ENCODE measurements at regions not wholly inside any gene's neighbourhood (a gene's known extent, or its start where the extent isn't known, plus 50 kb on each side); places are given as distances from the start of the nearest gene placed in this dataset.

GRCh38 chr5:107023732-107024131 is 647.0 kb downstream of the EFNA5 start:
- Histone ChIP-seq H3K36me3 (ENCODE audit: insufficient read depth, low read length) (no peaks in the 10 kb centered on the region), H3K9me3 (ENCODE audit: low read length) (no peaks in the 10 kb centered on the region), H3K27ac (ENCODE audit: low read depth, low read length) (no peak overlapping the region), H3K27me3 (ENCODE audit: insufficient read depth, low read length, poor library complexity, severe bottlenecking) (no peaks in the 10 kb centered on the region), H3K4me3 (ENCODE audit: low read length) (no peak overlapping the region), H3K4me1 (ENCODE audit: insufficient read depth, low read length) (no peaks in the 10 kb centered on the region)
- no peaks in the 10 kb centered on the region for H3K4me1 Mint-ChIP-seq
- H3K27me3 Mint-ChIP-seq = peaks cover 0 to 4% of the 10 kb centered on the region in 2 donors
- POLR2A ChIA-PET = no interaction called here
- DNase-seq = no peak
- no peak overlapping the region for H3K4me3 Mint-ChIP-seq
- H3K27ac Mint-ChIP-seq = no peak overlapping the region
- no peaks in the 10 kb centered on the region for H3K36me3 Mint-ChIP-seq
- H3K9me3 Mint-ChIP-seq = peaks cover 0 to 3% (median 0%) of the 10 kb centered on the region in 5 donors
- CTCF ChIA-PET = interaction anchor here (0.6 kb wide), 1 partner anchor 56 kb away, joined by 3 read pairs; no protein-coding TSS in a partner anchor

GRCh38 chr5:107021575-107021974 is 649.2 kb downstream of the EFNA5 start:
- no peak overlapping the region for H3K27ac Mint-ChIP-seq
- H3K36me3 ChIP-seq (ENCODE audit: insufficient read depth, low read length) = no peaks in the 10 kb centered on the region
- H3K27me3 ChIP-seq (ENCODE audit: insufficient read depth, low read length, poor library complexity, severe bottlenecking) = no peaks in the 10 kb centered on the region
- POLR2A ChIA-PET = no interaction called here
- H3K27me3 Mint-ChIP-seq = no peaks in the 10 kb centered on the region
- peaks cover 0 to 1% (median 0%) of the 10 kb centered on the region in 3 donors for H3K36me3 Mint-ChIP-seq
- CTCF ChIA-PET = no interaction called here
- no peak for DNase-seq
- H3K4me1 Mint-ChIP-seq = no peaks in the 10 kb centered on the region
- no peaks in the 10 kb centered on the region for H3K9me3 ChIP-seq (ENCODE audit: low read length)
- H3K27ac ChIP-seq (ENCODE audit: low read depth, low read length) = no peak overlapping the region
- no peaks in the 10 kb centered on the region for H3K9me3 Mint-ChIP-seq
- H3K4me1 ChIP-seq (ENCODE audit: insufficient read depth, low read length) = no peaks in the 10 kb centered on the region
- H3K4me3 ChIP-seq (ENCODE audit: low read length) = no peak overlapping the region
- H3K4me3 Mint-ChIP-seq = no peak overlapping the region

DNA sequence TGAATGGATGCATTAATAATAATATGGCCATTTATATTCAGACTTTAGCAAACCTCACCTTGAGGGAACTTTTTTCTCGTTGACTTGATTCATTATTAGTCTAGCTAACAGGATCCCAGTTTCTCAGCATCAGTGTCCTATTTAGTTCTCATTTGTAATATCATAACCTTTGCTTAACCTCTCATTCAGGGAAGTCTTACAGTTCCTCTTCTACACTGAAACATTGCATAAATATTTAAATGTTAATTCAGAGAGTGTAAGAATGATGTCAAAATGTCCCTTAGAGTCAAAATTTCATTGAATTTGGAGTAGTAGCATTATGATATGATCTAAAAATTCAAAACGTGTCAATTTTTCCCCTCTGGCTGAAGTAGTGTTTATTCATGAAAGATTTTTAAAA is 650.1 kb downstream of the EFNA5 start:
- Histone ChIP-seq H3K36me3 (ENCODE audit: insufficient read depth, low read length) (no peaks in the 10 kb centered on the region), H3K4me3 (ENCODE audit: low read length) (no peak overlapping the region), H3K27ac (ENCODE audit: low read depth, low read length) (no peak overlapping the region), H3K4me1 (ENCODE audit: insufficient read depth, low read length) (no peaks in the 10 kb centered on the region), H3K27me3 (ENCODE audit: insufficient read depth, low read length, poor library complexity, severe bottlenecking) (no peaks in the 10 kb centered on the region), H3K9me3 (ENCODE audit: low read length) (no peaks in the 10 kb centered on the region)
- ChIA-PET CTCF (no interaction called here), POLR2A (no interaction called here)
- no peaks in the 10 kb centered on the region for H3K9me3 Mint-ChIP-seq
- DNase-seq = no peak
- H3K27ac Mint-ChIP-seq = no peak overlapping the region
- no peaks in the 10 kb centered on the region for H3K27me3 Mint-ChIP-seq
- no peaks in the 10 kb centered on the region for H3K4me1 Mint-ChIP-seq
- H3K4me3 Mint-ChIP-seq = no peak overlapping the region
- H3K36me3 Mint-ChIP-seq = peaks cover 0 to 1% (median 0%) of the 10 kb centered on the region in 3 donors

GRCh38 chr5:107017616-107018015 is 653.1 kb downstream of the EFNA5 start:
- Histone ChIP-seq H3K36me3 (ENCODE audit: insufficient read depth, low read length) (no peaks in the 10 kb centered on the region), H3K4me3 (ENCODE audit: low read length) (no peak overlapping the region), H3K27ac (ENCODE audit: low read depth, low read length) (no peak overlapping the region), H3K4me1 (ENCODE audit: insufficient read depth, low read length) (no peaks in the 10 kb centered on the region), H3K9me3 (ENCODE audit: low read length) (no peaks in the 10 kb centered on the region), H3K27me3 (ENCODE audit: insufficient read depth, low read length, poor library complexity, severe bottlenecking) (no peaks in the 10 kb centered on the region)
- Mint-ChIP-seq H3K36me3 (peaks cover 0 to 1% (median 0%) of the 10 kb centered on the region in 3 donors), H3K27ac (no peak overlapping the region), H3K4me1 (no peaks in the 10 kb centered on the region), H3K27me3 (no peaks in the 10 kb centered on the region), H3K4me3 (no peak overlapping the region), H3K9me3 (peaks cover 0 to 2% (median 0%) of the 10 kb centered on the region in 5 donors)
- no peak for DNase-seq
- ChIA-PET POLR2A (no interaction called here), CTCF (no interaction called here)

DNA sequence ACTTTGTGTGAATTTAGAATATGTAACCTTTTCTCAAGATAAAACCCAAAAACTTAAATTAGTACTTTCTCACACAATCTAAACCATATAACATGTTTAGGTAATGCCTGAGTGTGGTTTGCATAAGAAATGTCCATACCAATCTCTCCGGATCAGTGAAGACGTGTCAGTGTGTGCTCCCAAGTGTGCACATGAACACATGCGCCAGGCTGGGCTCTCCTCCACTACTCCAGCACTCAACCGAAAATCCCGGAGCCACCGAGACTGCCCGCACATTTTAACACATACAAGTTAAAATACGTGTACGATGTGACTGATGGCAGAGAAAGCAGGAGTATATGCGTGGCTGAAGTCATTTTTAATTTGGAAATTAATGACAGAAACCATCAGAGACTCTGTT is 658.4 kb downstream of the EFNA5 start:
- H3K27ac Mint-ChIP-seq = no peak overlapping the region
- H3K9me3 Mint-ChIP-seq = peaks cover 0 to 6% (median 2%) of the 10 kb centered on the region in 5 donors
- Histone ChIP-seq H3K36me3 (ENCODE audit: insufficient read depth, low read length) (no peaks in the 10 kb centered on the region), H3K27ac (ENCODE audit: low read depth, low read length) (no peak overlapping the region), H3K4me3 (ENCODE audit: low read length) (no peak overlapping the region), H3K27me3 (ENCODE audit: insufficient read depth, low read length, poor library complexity, severe bottlenecking) (no peaks in the 10 kb centered on the region), H3K4me1 (ENCODE audit: insufficient read depth, low read length) (no peaks in the 10 kb centered on the region), H3K9me3 (ENCODE audit: low read length) (no peaks in the 10 kb centered on the region)
- no peak overlapping the region for H3K4me3 Mint-ChIP-seq
- no peak for DNase-seq
- no peaks in the 10 kb centered on the region for H3K4me1 Mint-ChIP-seq
- CTCF ChIA-PET = no interaction called here
- no peaks in the 10 kb centered on the region for H3K36me3 Mint-ChIP-seq
- no peaks in the 10 kb centered on the region for H3K27me3 Mint-ChIP-seq
- POLR2A ChIA-PET = no interaction called here

GRCh38 chr5:107011605-107012004 is 659.1 kb downstream of the EFNA5 start:
- Mint-ChIP-seq H3K36me3 (no peaks in the 10 kb centered on the region), H3K4me1 (no peaks in the 10 kb centered on the region), H3K4me3 (no peak overlapping the region), H3K27me3 (no peaks in the 10 kb centered on the region), H3K27ac (no peak overlapping the region), H3K9me3 (peaks cover 0 to 6% (median 2%) of the 10 kb centered on the region in 5 donors)
- H3K36me3 ChIP-seq (ENCODE audit: insufficient read depth, low read length) = no peaks in the 10 kb centered on the region
- H3K27ac ChIP-seq (ENCODE audit: low read depth, low read length) = no peak overlapping the region
- no peak for DNase-seq
- H3K4me1 ChIP-seq (ENCODE audit: insufficient read depth, low read length) = no peaks in the 10 kb centered on the region
- no peaks in the 10 kb centered on the region for H3K27me3 ChIP-seq (ENCODE audit: insufficient read depth, low read length, poor library complexity, severe bottlenecking)
- H3K9me3 ChIP-seq (ENCODE audit: low read length) = no peaks in the 10 kb centered on the region
- CTCF ChIA-PET = no interaction called here
- H3K4me3 ChIP-seq (ENCODE audit: low read length) = no peak overlapping the region
- POLR2A ChIA-PET = no interaction called here

GRCh38 chr5:107010060-107010459 is 660.7 kb downstream of the EFNA5 start:
- Mint-ChIP-seq H3K9me3 (peaks cover 0 to 6% (median 0%) of the 10 kb centered on the region in 5 donors), H3K27ac (no peak overlapping the region), H3K27me3 (no peaks in the 10 kb centered on the region), H3K36me3 (no peaks in the 10 kb centered on the region), H3K4me1 (no peaks in the 10 kb centered on the region), H3K4me3 (no peak overlapping the region)
- H3K9me3 ChIP-seq (ENCODE audit: low read length) = no peaks in the 10 kb centered on the region
- DNase-seq = no peak
- H3K27ac ChIP-seq (ENCODE audit: low read depth, low read length) = no peak overlapping the region
- no peaks in the 10 kb centered on the region for H3K36me3 ChIP-seq (ENCODE audit: insufficient read depth, low read length)
- ChIA-PET CTCF (no interaction called here), POLR2A (no interaction called here)
- no peaks in the 10 kb centered on the region for H3K4me1 ChIP-seq (ENCODE audit: insufficient read depth, low read length)
- no peak overlapping the region for H3K4me3 ChIP-seq (ENCODE audit: low read length)
- no peaks in the 10 kb centered on the region for H3K27me3 ChIP-seq (ENCODE audit: insufficient read depth, low read length, poor library complexity, severe bottlenecking)

DNA sequence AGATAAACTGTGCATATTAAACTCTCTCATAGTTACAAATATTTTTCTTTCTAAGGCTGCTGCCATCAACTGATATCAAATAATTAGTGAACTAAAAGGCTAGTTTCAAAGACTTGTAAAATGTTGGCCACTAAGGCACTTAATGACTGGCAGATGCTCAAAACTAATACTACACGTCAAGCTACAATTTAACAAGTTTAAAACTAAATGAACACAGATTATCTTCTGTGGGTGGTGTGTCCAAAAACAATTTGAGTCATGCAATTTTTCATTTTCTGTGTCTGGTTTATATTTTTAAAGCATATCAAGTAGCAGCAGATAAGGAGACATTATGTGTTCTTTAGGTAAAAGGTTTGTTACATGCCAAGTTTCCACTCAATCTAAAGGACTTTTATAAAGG is 665.1 kb downstream of the EFNA5 start:
- Histone ChIP-seq H3K4me3 (ENCODE audit: low read length) (no peak overlapping the region), H3K27me3 (ENCODE audit: insufficient read depth, low read length, poor library complexity, severe bottlenecking) (no peaks in the 10 kb centered on the region), H3K4me1 (ENCODE audit: insufficient read depth, low read length) (no peaks in the 10 kb centered on the region), H3K27ac (ENCODE audit: low read depth, low read length) (no peak overlapping the region), H3K36me3 (ENCODE audit: insufficient read depth, low read length) (no peaks in the 10 kb centered on the region), H3K9me3 (ENCODE audit: low read length) (no peaks in the 10 kb centered on the region)
- no peak for DNase-seq
- CTCF ChIA-PET = no interaction called here
- H3K4me3 Mint-ChIP-seq = no peak overlapping the region
- POLR2A ChIA-PET = no interaction called here
- no peak overlapping the region for H3K27ac Mint-ChIP-seq
- H3K9me3 Mint-ChIP-seq = peaks cover 0 to 8% (median 0%) of the 10 kb centered on the region in 5 donors
- H3K4me1 Mint-ChIP-seq = no peaks in the 10 kb centered on the region
- H3K36me3 Mint-ChIP-seq = no peaks in the 10 kb centered on the region
- H3K27me3 Mint-ChIP-seq = peaks cover 0 to 3% of the 10 kb centered on the region in 2 donors

GRCh38 chr5:107005161-107005560 is 665.6 kb downstream of the EFNA5 start:
- H3K27me3 Mint-ChIP-seq = peaks cover 0 to 3% of the 10 kb centered on the region in 2 donors
- H3K36me3 ChIP-seq (ENCODE audit: insufficient read depth, low read length) = no peaks in the 10 kb centered on the region
- no peak overlapping the region for H3K27ac ChIP-seq (ENCODE audit: low read depth, low read length)
- no peaks in the 10 kb centered on the region for H3K4me1 ChIP-seq (ENCODE audit: insufficient read depth, low read length)
- peaks cover 0 to 5% (median 0%) of the 10 kb centered on the region in 5 donors for H3K9me3 Mint-ChIP-seq
- no peak for DNase-seq
- H3K27ac Mint-ChIP-seq = no peak overlapping the region
- H3K4me3 ChIP-seq (ENCODE audit: low read length) = no peak overlapping the region
- H3K4me1 Mint-ChIP-seq = no peaks in the 10 kb centered on the region
- no peak overlapping the region for H3K4me3 Mint-ChIP-seq
- H3K9me3 ChIP-seq (ENCODE audit: low read length) = no peaks in the 10 kb centered on the region
- ChIA-PET CTCF (no interaction called here), POLR2A (no interaction called here)
- no peaks in the 10 kb centered on the region for H3K27me3 ChIP-seq (ENCODE audit: insufficient read depth, low read length, poor library complexity, severe bottlenecking)
- no peaks in the 10 kb centered on the region for H3K36me3 Mint-ChIP-seq

Data from CD8-positive, alpha-beta memory T cell (primary cell).